ENCODE measurements at regions not wholly inside any gene's neighbourhood (a gene's known extent, or its start where the extent isn't known, plus 50 kb on each side); places are given as distances from the start of the nearest gene placed in this dataset.

GRCh38 chr16:7227229-7227721 is 105.4 kb upstream of the RBFOX1 start:
- TF ChIP-seq, protein P1, sequence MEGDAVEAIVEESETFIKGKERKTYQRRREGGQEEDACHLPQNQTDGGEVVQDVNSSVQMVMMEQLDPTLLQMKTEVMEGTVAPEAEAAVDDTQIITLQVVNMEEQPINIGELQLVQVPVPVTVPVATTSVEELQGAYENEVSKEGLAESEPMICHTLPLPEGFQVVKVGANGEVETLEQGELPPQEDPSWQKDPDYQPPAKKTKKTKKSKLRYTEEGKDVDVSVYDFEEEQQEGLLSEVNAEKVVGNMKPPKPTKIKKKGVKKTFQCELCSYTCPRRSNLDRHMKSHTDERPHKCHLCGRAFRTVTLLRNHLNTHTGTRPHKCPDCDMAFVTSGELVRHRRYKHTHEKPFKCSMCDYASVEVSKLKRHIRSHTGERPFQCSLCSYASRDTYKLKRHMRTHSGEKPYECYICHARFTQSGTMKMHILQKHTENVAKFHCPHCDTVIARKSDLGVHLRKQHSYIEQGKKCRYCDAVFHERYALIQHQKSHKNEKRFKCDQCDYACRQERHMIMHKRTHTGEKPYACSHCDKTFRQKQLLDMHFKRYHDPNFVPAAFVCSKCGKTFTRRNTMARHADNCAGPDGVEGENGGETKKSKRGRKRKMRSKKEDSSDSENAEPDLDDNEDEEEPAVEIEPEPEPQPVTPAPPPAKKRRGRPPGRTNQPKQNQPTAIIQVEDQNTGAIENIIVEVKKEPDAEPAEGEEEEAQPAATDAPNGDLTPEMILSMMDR (conservative IDR thresholded peaks at IDR 0.05 in 1 of 2, IDR thresholded peaks at IDR 0.05 in 1 of 2; ENCODE audit: low read depth in 1 of 2, low read length in 2 of 2), result no peak
- no peak for TF ChIP-seq EZH2 (IDR thresholded peaks at IDR 0.05; ENCODE audit: low read length, missing control alignments)

Data from fibroblast of lung (primary cell).